ENCODE measurements at regions not wholly inside any gene's neighbourhood (a gene's known extent, or its start where the extent isn't known, plus 50 kb on each side); places are given as distances from the start of the nearest gene placed in this dataset.

- no peak overlapping the region for H3K4me3 ChIP-seq (replicated peaks; ENCODE audit: insufficient read depth, low read length)
- no peaks in the 10 kb centered on the region for H3K27me3 ChIP-seq (ENCODE audit: insufficient read depth, poor library complexity, severe bottlenecking)
- no peak overlapping the region for H3K27ac ChIP-seq (replicated peaks)
Measured at GRCh38 chr16:86052926-86053325, 154.0 kb downstream of the IRF8 start.

GRCh38 chr16:86059253-86060171 is 160.6 kb downstream of the IRF8 start:
- no peak overlapping the region for H3K27ac ChIP-seq (replicated peaks)
- DNase-seq (ENCODE audit: low read depth in 1 of 2, low spot score in 1 of 2) = no peak
- H3K27me3 ChIP-seq (ENCODE audit: insufficient read depth, poor library complexity, severe bottlenecking) = no peaks in the 10 kb centered on the region
- H3K4me3 ChIP-seq (replicated peaks; ENCODE audit: insufficient read depth, low read length) = no peak overlapping the region
- TF ChIP-seq SPI1 (IDR thresholded peaks at IDR 0.05; ENCODE audit: borderline replicate concordance, low read depth) (no peak), POLR2AphosphoS5 (IDR thresholded peaks at IDR 0.05; ENCODE audit: low read depth) (no peak), CTCF (IDR thresholded peaks at IDR 0.05; ENCODE audit: insufficient read depth, low read length) (no peak), REST (IDR thresholded peaks at IDR 0.05; ENCODE audit: insufficient replicate concordance, low read depth) (no peak), GABPA (IDR thresholded peaks at IDR 0.05; ENCODE audit: low read depth) (no peak)

More at GRCh38 chr16:86052926-86053325, 154.0 kb downstream of the IRF8 start:
- DNase-seq (ENCODE audit: low read depth in 1 of 2, low spot score in 1 of 2) = no peak
- TF ChIP-seq GABPA (IDR thresholded peaks at IDR 0.05; ENCODE audit: low read depth) (no peak), REST (IDR thresholded peaks at IDR 0.05; ENCODE audit: insufficient replicate concordance, low read depth) (no peak), POLR2AphosphoS5 (IDR thresholded peaks at IDR 0.05; ENCODE audit: low read depth) (no peak), SPI1 (IDR thresholded peaks at IDR 0.05; ENCODE audit: borderline replicate concordance, low read depth) (no peak)

- TF ChIP-seq POLR2AphosphoS5 (IDR thresholded peaks at IDR 0.05; ENCODE audit: low read depth) (no peak), CTCF (IDR thresholded peaks at IDR 0.05; ENCODE audit: insufficient read depth, low read length) (no peak), GABPA (IDR thresholded peaks at IDR 0.05; ENCODE audit: low read depth) (no peak)
- DNase-seq (ENCODE audit: low read depth in 1 of 2, low spot score in 1 of 2) = no peak
- no peak overlapping the region for H3K27ac ChIP-seq (replicated peaks)
- H3K27me3 ChIP-seq (ENCODE audit: insufficient read depth, poor library complexity, severe bottlenecking) = no peaks in the 10 kb centered on the region
- no peak overlapping the region for H3K4me3 ChIP-seq (replicated peaks; ENCODE audit: insufficient read depth, low read length)
Measured at GRCh38 chr16:86060381-86061317, 161.7 kb downstream of the IRF8 start.

- Histone ChIP-seq H3K27me3 (ENCODE audit: insufficient read depth, poor library complexity, severe bottlenecking) (no peaks in the 10 kb centered on the region), H3K4me3 (replicated peaks; ENCODE audit: insufficient read depth, low read length) (no peak overlapping the region), H3K27ac (replicated peaks) (no peak overlapping the region)
- TF ChIP-seq GABPA (IDR thresholded peaks at IDR 0.05; ENCODE audit: low read depth) (no peak), CTCF (IDR thresholded peaks at IDR 0.05; ENCODE audit: insufficient read depth, low read length) (no peak), SPI1 (IDR thresholded peaks at IDR 0.05; ENCODE audit: borderline replicate concordance, low read depth) (no peak), POLR2AphosphoS5 (IDR thresholded peaks at IDR 0.05; ENCODE audit: low read depth) (no peak), REST (IDR thresholded peaks at IDR 0.05; ENCODE audit: insufficient replicate concordance, low read depth) (no peak)
- DNase-seq (ENCODE audit: low read depth in 1 of 2, low spot score in 1 of 2) = no peak
Measured at GRCh38 chr16:86061318-86061695, 162.3 kb downstream of the IRF8 start.

Measured in HL-60 (cell line).